SK-N-MC (cell line): ENCODE measurements at regions not wholly inside any gene's neighbourhood (a gene's known extent, or its start where the extent isn't known, plus 50 kb on each side); places are given as distances from the start of the nearest gene placed in this dataset.

ENCODE experiments used
- DNase-seq: peaks from one replicate; pipeline ENCODE4 v3.0.0-alpha.2; 2011; ENCODE audit warnings: low read depth, low spot score
- H3K27ac ChIP-seq: fragments of 200-600 bp; sonication (generic); 2 replicates; pipeline ENCODE4 v1.5.1; 2016; ENCODE audit warnings: mixed run types
- H3K36me3 ChIP-seq: fragments of 200-600 bp; sonication (generic); 2 replicates; pipeline ENCODE4 v1.6.1; 2017; ENCODE audit warnings: antibody characterized with exemption, low read length, mixed read lengths; ENCODE audit not compliant: insufficient read depth
- H3K4me3 ChIP-seq: fragments of 200-600 bp; sonication (generic); 2 replicates; pipeline ENCODE4 v1.5.1; 2016
- H3K9ac ChIP-seq: fragments of 200-600 bp; sonication (generic); 2 replicates; pipeline ENCODE4 v1.8.0; 2017; ENCODE audit warnings: mixed run types, mixed read lengths; ENCODE audit not compliant: insufficient read length
- H3K9me3 ChIP-seq: fragments of 200-600 bp; sonication (generic); 2 replicates; pipeline ENCODE4 v1.6.1; 2017; ENCODE audit warnings: low read depth, mild to moderate bottlenecking, antibody characterized with exemption, low read length, moderate library complexity, mixed read lengths
- EZH2 ChIP-seq: fragments of 200-600 bp; sonication (generic); IDR thresholded peaks from one replicate; pipeline ENCODE4 v1.6.1; 2017; ENCODE audit warnings: antibody characterized with exemption
- FOXP2 ChIP-seq: optimal IDR thresholded peaks from 2 replicates; pipeline ENCODE3; 2011; ENCODE audit warnings: mild to moderate bottlenecking, moderate library complexity; ENCODE audit not compliant: insufficient read depth; ENCODE audit errors: extremely low read length, control extremely low read depth
- POLR2AphosphoS5 ChIP-seq: IDR thresholded peaks from 2 replicates; pipeline ENCODE4 v1.6.1; 2012; ENCODE audit warnings: mild to moderate bottlenecking, low read depth, low read length, borderline replicate concordance

DNA sequence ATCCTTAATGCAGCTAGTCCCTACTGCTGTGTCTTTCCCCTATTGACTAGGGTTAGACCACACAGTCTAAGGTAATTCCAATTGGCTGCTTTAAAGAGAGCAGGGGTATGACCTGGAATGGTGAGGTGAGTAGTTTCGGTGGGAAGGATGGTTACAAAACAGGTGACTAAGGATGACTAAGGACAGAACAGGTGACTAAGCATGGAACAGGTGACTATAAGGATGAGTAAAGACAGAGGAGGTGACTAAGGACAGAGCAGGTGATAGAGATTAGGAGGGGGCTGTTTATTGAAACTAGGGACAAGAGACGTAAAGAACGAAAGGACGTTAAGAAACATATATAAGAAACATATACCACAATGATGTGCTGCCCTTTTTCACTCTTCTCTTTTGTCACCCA lies 145.1 kb upstream of the TMEM106B start:
- Histone ChIP-seq H3K4me3 (no peak overlapping the region), H3K9ac (no peak overlapping the region), H3K36me3 (no peaks in the 10 kb centered on the region), H3K9me3 (no peaks in the 10 kb centered on the region), H3K27ac (no peak overlapping the region)
- DNase-seq = no peak
- TF ChIP-seq EZH2 (no peak), POLR2AphosphoS5 (no peak), FOXP2 (no peak)

GRCh38 chr7:12066521-12066920 lies 144.6 kb upstream of the TMEM106B start:
- Histone ChIP-seq H3K27ac (no peak overlapping the region), H3K9ac (no peak overlapping the region), H3K9me3 (no peaks in the 10 kb centered on the region), H3K4me3 (no peak overlapping the region), H3K36me3 (no peaks in the 10 kb centered on the region)
- TF ChIP-seq EZH2 (no peak), POLR2AphosphoS5 (no peak), FOXP2 (no peak)
- no peak for DNase-seq

DNA sequence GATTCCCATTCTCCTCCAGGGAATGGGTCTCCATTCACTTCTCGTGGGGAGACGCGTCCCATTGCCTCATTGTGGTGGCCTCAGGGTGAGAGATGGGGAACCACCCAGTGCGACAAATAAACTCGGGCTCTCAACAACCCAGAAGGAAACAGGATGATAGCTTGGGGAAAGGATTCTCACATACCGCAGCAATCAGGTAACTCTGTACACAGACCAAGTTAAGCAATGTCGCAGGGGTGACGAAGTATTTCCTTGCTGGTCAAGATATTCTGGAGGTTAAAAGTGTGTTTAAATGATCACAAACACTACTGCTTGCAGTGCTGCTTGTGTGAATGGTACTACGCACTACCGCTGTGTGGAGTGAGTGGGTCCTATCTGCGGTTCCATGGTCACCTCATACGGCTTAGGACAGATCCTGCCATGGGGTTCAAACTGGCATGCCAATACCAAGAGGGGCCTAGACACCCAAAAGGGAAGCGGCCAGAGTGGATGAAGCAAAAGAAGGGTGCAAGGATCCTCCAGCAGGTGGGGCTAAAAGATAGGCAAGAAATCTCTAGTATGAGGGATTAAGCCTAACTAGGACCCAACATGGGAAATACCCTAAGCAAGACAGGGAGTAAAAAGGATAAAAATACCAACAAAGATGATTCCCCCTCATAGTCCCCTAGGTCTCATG lies 143.8 kb upstream of the TMEM106B start:
- Histone ChIP-seq H3K9ac (no peak overlapping the region), H3K27ac (no peak overlapping the region), H3K9me3 (no peaks in the 10 kb centered on the region), H3K4me3 (no peak overlapping the region), H3K36me3 (no peaks in the 10 kb centered on the region)
- TF ChIP-seq POLR2AphosphoS5 (no peak), EZH2 (no peak), FOXP2 (no peak)
- peak; percentile 39 for DNase-seq

- no peaks in the 10 kb centered on the region for H3K9me3 ChIP-seq
- no peak for DNase-seq
- TF ChIP-seq POLR2AphosphoS5 (no peak), FOXP2 (no peak), EZH2 (no peak)
Observed at GRCh38 chr7:12069757-12070156, 141.3 kb upstream of the TMEM106B start.

GRCh38 chr7:12074889-12075288 lies 136.2 kb upstream of the TMEM106B start:
- Histone ChIP-seq H3K27ac (no peak overlapping the region), H3K9me3 (0 out of 2 replicates have a peak, but pooled peaks cover 6% of the 10 kb centered on the region)

More at GRCh38 chr7:12069757-12070156, 141.3 kb upstream of the TMEM106B start:
- H3K9ac ChIP-seq = no peak overlapping the region
- H3K4me3 ChIP-seq = no peak overlapping the region
- no peaks in the 10 kb centered on the region for H3K36me3 ChIP-seq
- no peak overlapping the region for H3K27ac ChIP-seq

DNA sequence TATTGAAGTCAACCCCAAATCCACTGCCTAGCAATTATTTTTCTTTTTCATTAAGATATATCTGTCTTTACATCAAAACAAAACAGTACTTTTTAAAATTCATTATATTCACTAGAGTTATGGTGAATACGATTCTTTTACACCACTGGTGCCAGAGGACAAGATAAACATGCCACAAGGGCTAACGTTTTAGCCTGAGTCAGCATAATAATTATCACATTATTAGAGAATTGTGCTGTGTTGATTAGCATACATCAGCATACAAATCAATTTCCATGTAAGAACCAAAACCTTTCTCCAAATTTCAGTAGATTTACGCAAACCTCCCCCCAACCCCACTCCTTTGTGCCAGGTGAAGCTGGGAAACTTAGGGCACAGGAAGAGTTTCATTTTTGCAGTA lies 131.1 kb upstream of the TMEM106B start:
- Histone ChIP-seq H3K27ac (no peak overlapping the region), H3K9me3 (0 out of 2 replicates have a peak, but pooled peaks cover 6% of the 10 kb centered on the region), H3K36me3 (no peaks in the 10 kb centered on the region), H3K9ac (no peak overlapping the region), H3K4me3 (no peak overlapping the region)
- TF ChIP-seq FOXP2 (no peak), EZH2 (no peak), POLR2AphosphoS5 (no peak)
- DNase-seq = no peak

More at GRCh38 chr7:12074889-12075288, 136.2 kb upstream of the TMEM106B start:
- TF ChIP-seq EZH2 = no peak
- no peak for TF ChIP-seq FOXP2
- no peak for TF ChIP-seq POLR2AphosphoS5
- no peak for DNase-seq
- H3K36me3 ChIP-seq = no peaks in the 10 kb centered on the region
- H3K4me3 ChIP-seq = no peak overlapping the region
- H3K9ac ChIP-seq = no peak overlapping the region

DNA sequence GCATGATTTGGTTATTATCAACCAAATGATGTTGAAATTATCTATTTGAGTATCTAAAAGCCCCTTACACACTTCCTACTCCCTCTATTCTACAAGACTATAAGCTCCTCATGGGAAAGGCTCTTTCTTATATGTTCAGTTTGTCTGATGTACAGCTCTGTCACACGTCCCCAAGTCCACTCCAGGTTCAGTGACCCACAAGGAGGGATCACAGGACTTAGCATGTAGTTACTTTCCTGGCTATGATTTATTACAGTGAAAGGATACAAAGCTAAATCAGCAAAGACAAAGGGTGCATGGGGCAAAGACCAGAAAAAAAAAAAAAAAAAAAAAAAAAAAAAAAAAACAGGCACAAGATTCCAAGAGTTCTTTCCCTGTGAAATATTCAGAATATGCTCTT lies 125.6 kb upstream of the TMEM106B start:
- Histone ChIP-seq H3K4me3 (no peak overlapping the region), H3K36me3 (no peaks in the 10 kb centered on the region), H3K9me3 (no peaks in the 10 kb centered on the region), H3K9ac (no peak overlapping the region), H3K27ac (no peak overlapping the region)
- TF ChIP-seq FOXP2 = no peak
- TF ChIP-seq EZH2 = no peak
- TF ChIP-seq POLR2AphosphoS5 = no peak
- DNase-seq = no peak

DNA sequence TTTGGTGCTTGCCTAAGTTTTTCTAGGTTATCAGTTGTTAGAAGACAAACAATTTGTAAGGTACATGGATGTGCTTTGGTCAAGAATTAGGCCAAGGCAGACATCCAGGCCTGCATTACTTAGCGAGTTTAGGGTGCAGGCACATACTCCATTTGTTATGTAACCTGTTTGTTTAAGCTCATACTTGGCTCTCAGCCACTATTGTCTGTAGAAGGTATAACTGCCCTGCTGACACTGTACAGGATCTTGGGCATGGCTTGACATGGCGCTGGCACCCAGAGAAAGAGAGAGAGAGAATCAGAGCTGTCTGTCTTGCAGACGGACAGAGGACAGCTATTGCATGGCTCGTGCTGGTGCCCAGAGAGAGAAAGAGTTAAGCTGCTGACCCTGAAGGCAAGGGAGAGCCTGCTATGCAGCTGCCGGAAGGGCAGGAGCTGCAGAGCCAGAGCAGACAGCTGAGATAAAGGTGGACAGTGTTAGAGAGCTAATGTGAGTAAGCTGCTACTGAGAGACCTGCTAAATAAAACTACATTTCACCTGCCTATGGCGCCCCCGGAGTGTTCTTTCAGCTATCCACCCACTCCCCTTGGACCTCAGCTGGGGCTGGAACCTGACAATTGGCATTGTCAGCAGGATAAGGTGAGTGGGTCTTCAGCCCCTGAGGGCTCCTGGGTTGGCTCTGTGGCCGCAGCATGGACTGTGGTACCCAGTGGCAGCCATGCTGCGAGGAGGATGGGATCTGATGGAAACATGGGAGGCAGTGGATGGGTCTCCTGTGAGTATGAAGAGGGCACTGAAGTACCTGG lies 120.9 kb upstream of the TMEM106B start:
- Histone ChIP-seq H3K9ac (no peak overlapping the region), H3K9me3 (no peaks in the 10 kb centered on the region), H3K36me3 (no peaks in the 10 kb centered on the region), H3K4me3 (no peak overlapping the region), H3K27ac (no peak overlapping the region)
- DNase-seq = no peak
- TF ChIP-seq POLR2AphosphoS5 (no peak), FOXP2 (no peak), EZH2 (no peak)

DNA sequence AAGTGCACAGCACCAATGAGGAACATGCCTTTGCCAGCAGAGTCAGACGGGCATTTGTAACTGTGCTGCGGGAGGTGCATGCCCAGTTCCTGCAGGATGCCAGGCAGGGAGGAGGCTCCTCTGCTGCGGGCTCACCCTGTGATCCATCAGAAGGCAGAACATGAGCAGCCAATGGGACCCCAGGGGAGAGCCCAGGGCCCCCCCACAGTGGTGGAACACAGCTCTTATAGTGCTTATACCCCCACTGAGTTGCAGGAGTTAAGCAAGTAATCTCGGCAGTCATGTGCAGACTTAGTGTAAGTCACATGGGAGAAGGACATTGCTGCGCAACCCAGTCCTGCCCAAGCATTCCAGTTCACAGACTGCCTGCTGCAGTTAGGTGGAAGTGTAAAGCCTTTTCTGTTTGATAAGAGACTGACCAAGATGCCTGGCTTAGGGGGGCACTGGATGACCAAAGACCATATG lies 120.3 kb upstream of the TMEM106B start:
- no peak for DNase-seq
- Histone ChIP-seq H3K36me3 (no peaks in the 10 kb centered on the region), H3K27ac (no peak overlapping the region), H3K9me3 (no peaks in the 10 kb centered on the region), H3K9ac (no peak overlapping the region), H3K4me3 (no peak overlapping the region)
- TF ChIP-seq POLR2AphosphoS5 = no peak
- TF ChIP-seq EZH2 = no peak
- no peak for TF ChIP-seq FOXP2
